Vagina (tissue), 2 donors: ENCODE measurements at regions not wholly inside any gene's neighbourhood (a gene's known extent, or its start where the extent isn't known, plus 50 kb on each side); places are given as distances from the start of the nearest gene placed in this dataset.
A peak's percentile ranks its signal among the peaks of the same experiment; 100 is the strongest.

Source experiments
- DNase-seq, 2 donors: peaks; one replicate each; pipeline ENCODE4 v3.0.0-alpha.2; 2017; ENCODE audit errors: extremely low spot score in 2 of 2
- H3K27ac ChIP-seq: fragments of 200-600 bp; sonication (generic); one replicate; pipeline ENCODE4 v1.5.1; 2019
- H3K27me3 ChIP-seq: fragments of 200-600 bp; sonication (generic); one replicate; pipeline ENCODE4 v1.5.1; 2019
- H3K36me3 ChIP-seq, 2 donors: fragments of 200-600 bp; sonication (generic); one replicate each; pipeline ENCODE4 v1.5.1; 2017 to 2019
- H3K4me1 ChIP-seq: fragments of 200-600 bp; sonication (generic); one replicate; pipeline ENCODE4 v1.5.1; 2019
- H3K4me3 ChIP-seq, 2 donors: fragments of 200-600 bp; sonication (generic); 1 replicate in 1 of 2; 2 replicates in 1 of 2; pipeline ENCODE4 v1.5.1; 2016 to 2019
- H3K9me3 ChIP-seq: fragments of 200-600 bp; sonication (generic); one replicate; pipeline ENCODE4 v1.5.1; 2019
- CTCF ChIP-seq, 3 experiments: fragments of 450-650 bp in 2 of 3; fragments of 200-600 bp in 1 of 3; sonication (generic) in 1 of 3; IDR thresholded peaks; one replicate each; pipeline ENCODE4 v1.5.1; 2017 to 2019; ENCODE audit warnings: antibody characterized with exemption in 3 of 3, mild to moderate bottlenecking in 2 of 3, moderate library complexity in 2 of 3
- POLR2A ChIP-seq, 2 donors: fragments of 450-650 bp; IDR thresholded peaks; one replicate each; pipeline ENCODE4 v1.6.1; 2017; ENCODE audit warnings: antibody characterized with exemption in 2 of 2, mild to moderate bottlenecking in 2 of 2, moderate library complexity in 2 of 2
- POLR2AphosphoS5 ChIP-seq, 2 donors: sonication (generic); formaldehyde crosslinking; IDR thresholded peaks; one replicate each; pipeline ENCODE4 v1.9.0; 2017; ENCODE audit warnings: antibody characterized with exemption in 2 of 2, mild to moderate bottlenecking in 2 of 2, low read depth in 1 of 2; ENCODE audit not compliant: insufficient read depth in 1 of 2
- intact Hi-C: fragments of 100-400 bp; cut with DNase I; formaldehyde crosslinking; loops from one replicate; pipeline ENCODE4 v1.15.1; 2023

- Histone ChIP-seq H3K4me1 (no peaks in the 10 kb centered on the region), H3K27ac (no peak overlapping the region), H3K4me3 (no peak overlapping the region), H3K27me3 (no peaks in the 10 kb centered on the region), H3K9me3 (no peaks in the 10 kb centered on the region), H3K36me3 (no peaks in the 10 kb centered on the region)
- no peak for DNase-seq
- intact Hi-C loops, result loop anchor here (10.0 kb wide), 1 partner anchor 805 kb away; no protein-coding TSS in a partner anchor
- TF ChIP-seq CTCF (IDR thresholded peaks at IDR 0.05) (peak; percentile 87 to 99 (median 92)), POLR2AphosphoS5 (IDR thresholded peaks at IDR 0.05; ENCODE audit: insufficient read depth in 1 of 2, low read depth in 1 of 2) (peak in 1 of 2 donors; percentile 76), POLR2A (IDR thresholded peaks at IDR 0.05) (no peak)
Observed at GRCh38 chr12:59149995-59150642, 229.8 kb upstream of the LRIG3 start.

- no peaks in the 10 kb centered on the region for H3K9me3 ChIP-seq
- no peaks in the 10 kb centered on the region for H3K4me1 ChIP-seq
- H3K36me3 ChIP-seq, result no peaks in the 10 kb centered on the region
- intact Hi-C loops, result no loop called here
- no peaks in the 10 kb centered on the region for H3K27me3 ChIP-seq
- TF ChIP-seq POLR2AphosphoS5 (IDR thresholded peaks at IDR 0.05; ENCODE audit: insufficient read depth in 1 of 2, low read depth in 1 of 2) (no peak), CTCF (IDR thresholded peaks at IDR 0.05) (no peak), POLR2A (IDR thresholded peaks at IDR 0.05) (no peak)
- no peak overlapping the region for H3K4me3 ChIP-seq
- DNase-seq, result no peak
- H3K27ac ChIP-seq, result no peak overlapping the region
Observed at GRCh38 chr12:59147791-59148190, 227.5 kb upstream of the LRIG3 start.

GRCh38 chr12:59142183-59142790 lies 222.0 kb upstream of the LRIG3 start:
- Histone ChIP-seq H3K27me3 (no peaks in the 10 kb centered on the region), H3K36me3 (no peaks in the 10 kb centered on the region), H3K9me3 (no peaks in the 10 kb centered on the region), H3K4me1 (no peaks in the 10 kb centered on the region), H3K27ac (no peak overlapping the region), H3K4me3 (no peak overlapping the region)
- intact Hi-C loops, result no loop called here
- no peak for TF ChIP-seq POLR2AphosphoS5 (IDR thresholded peaks at IDR 0.05; ENCODE audit: insufficient read depth in 1 of 2, low read depth in 1 of 2)
- TF ChIP-seq POLR2A (IDR thresholded peaks at IDR 0.05), result no peak
- TF ChIP-seq CTCF (IDR thresholded peaks at IDR 0.05), result no peak
- no peak for DNase-seq

GRCh38 chr12:59134750-59135149 lies 214.4 kb upstream of the LRIG3 start:
- intact Hi-C loops, result no loop called here
- DNase-seq, result no peak
- Histone ChIP-seq H3K4me3 (no peak overlapping the region), H3K27me3 (no peaks in the 10 kb centered on the region), H3K36me3 (no peaks in the 10 kb centered on the region), H3K4me1 (no peaks in the 10 kb centered on the region), H3K9me3 (no peaks in the 10 kb centered on the region), H3K27ac (no peak overlapping the region)
- no peak for TF ChIP-seq CTCF (IDR thresholded peaks at IDR 0.05)
- TF ChIP-seq POLR2A (IDR thresholded peaks at IDR 0.05), result no peak

GRCh38 chr12:59131462-59131861 lies 211.2 kb upstream of the LRIG3 start:
- no peak overlapping the region for H3K4me3 ChIP-seq
- H3K27me3 ChIP-seq, result no peaks in the 10 kb centered on the region
- TF ChIP-seq POLR2AphosphoS5 (IDR thresholded peaks at IDR 0.05; ENCODE audit: insufficient read depth in 1 of 2, low read depth in 1 of 2), result no peak
- no peak for TF ChIP-seq POLR2A (IDR thresholded peaks at IDR 0.05)
- TF ChIP-seq CTCF (IDR thresholded peaks at IDR 0.05), result no peak
- no peaks in the 10 kb centered on the region for H3K9me3 ChIP-seq
- intact Hi-C loops, result no loop called here
- no peaks in the 10 kb centered on the region for H3K4me1 ChIP-seq
- no peak for DNase-seq
- H3K36me3 ChIP-seq, result no peaks in the 10 kb centered on the region
- H3K27ac ChIP-seq, result no peak overlapping the region
